ENCODE measurements at regions not wholly inside any gene's neighbourhood (a gene's known extent, or its start where the extent isn't known, plus 50 kb on each side); places are given as distances from the start of the nearest gene placed in this dataset.
"Not testable (repeated sequence)": the region's sequence is repeated elsewhere in the genome, so short reads cannot be mapped to it uniquely, and the experiment has no call there.

- no peak overlapping the region for H3K27ac Mint-ChIP-seq
- peaks cover 3% of the 10 kb centered on the region for H3K36me3 Mint-ChIP-seq (ENCODE audit: low read depth)
- H3K27me3 Mint-ChIP-seq (ENCODE audit: low read depth) = peaks cover 4% of the 10 kb centered on the region
- H3K9me3 Mint-ChIP-seq = peaks cover 9% of the 10 kb centered on the region
- H3K4me1 Mint-ChIP-seq (ENCODE audit: low read depth) = peaks cover 27% of the 10 kb centered on the region
- H3K4me3 Mint-ChIP-seq = no peak overlapping the region
- no peak for DNase-seq (ENCODE audit: low spot score)
Measured at GRCh38 chr12:31801872-31802271, 73.1 kb upstream of the AMN1 start.

- Mint-ChIP-seq H3K27me3 (ENCODE audit: low read depth) (peaks cover 4% of the 10 kb centered on the region), H3K9me3 (peaks cover 4% of the 10 kb centered on the region), H3K4me3 (no peak overlapping the region), H3K4me1 (ENCODE audit: low read depth) (peaks cover 20% of the 10 kb centered on the region), H3K27ac (no peak overlapping the region), H3K36me3 (ENCODE audit: low read depth) (no peaks in the 10 kb centered on the region)
- DNase-seq (ENCODE audit: low spot score) = no peak
Measured at GRCh38 chr12:31797230-31797872, 68.5 kb upstream of the AMN1 start.

- no peak for DNase-seq (ENCODE audit: low spot score)
- H3K4me3 Mint-ChIP-seq = no peak overlapping the region
- H3K27me3 Mint-ChIP-seq (ENCODE audit: low read depth) = peaks cover 4% of the 10 kb centered on the region
- H3K9me3 Mint-ChIP-seq = peaks cover 4% of the 10 kb centered on the region
- H3K36me3 Mint-ChIP-seq (ENCODE audit: low read depth) = no peaks in the 10 kb centered on the region
- no peak overlapping the region for H3K27ac Mint-ChIP-seq
- peaks cover 17% of the 10 kb centered on the region for H3K4me1 Mint-ChIP-seq (ENCODE audit: low read depth)
Measured at GRCh38 chr12:31796270-31796951, 67.6 kb upstream of the AMN1 start.

GRCh38 chr12:31794745-31795144, 65.9 kb upstream of the AMN1 start:
- no peak overlapping the region for H3K27ac Mint-ChIP-seq
- H3K9me3 Mint-ChIP-seq = peaks cover 4% of the 10 kb centered on the region
- H3K4me1 Mint-ChIP-seq (ENCODE audit: low read depth) = peaks cover 27% of the 10 kb centered on the region
- H3K4me3 Mint-ChIP-seq = no peak overlapping the region
- no peaks in the 10 kb centered on the region for H3K36me3 Mint-ChIP-seq (ENCODE audit: low read depth)
- peaks cover 2% of the 10 kb centered on the region for H3K27me3 Mint-ChIP-seq (ENCODE audit: low read depth)
- DNase-seq (ENCODE audit: low spot score) = no peak

GRCh38 chr12:31791265-31791664, 62.4 kb upstream of the AMN1 start:
- not testable (repeated sequence) for DNase-seq (ENCODE audit: low spot score); H3K27me3 Mint-ChIP-seq (ENCODE audit: low read depth); H3K9me3 Mint-ChIP-seq; H3K4me3 Mint-ChIP-seq; H3K27ac Mint-ChIP-seq; H3K36me3 Mint-ChIP-seq (ENCODE audit: low read depth)
- H3K4me1 Mint-ChIP-seq (ENCODE audit: low read depth) = peaks cover 12% of the 10 kb centered on the region

GRCh38 chr12:31790759-31791158, 61.9 kb upstream of the AMN1 start:
- Mint-ChIP-seq H3K9me3 (no peaks in the 10 kb centered on the region), H3K27ac (no peak overlapping the region), H3K4me3 (no peak overlapping the region), H3K27me3 (ENCODE audit: low read depth) (no peaks in the 10 kb centered on the region), H3K4me1 (ENCODE audit: low read depth) (peaks cover 10% of the 10 kb centered on the region), H3K36me3 (ENCODE audit: low read depth) (no peaks in the 10 kb centered on the region)
- DNase-seq (ENCODE audit: low spot score) = no peak

GRCh38 chr12:31785318-31785717, 56.5 kb upstream of the AMN1 start:
- DNase-seq (ENCODE audit: low spot score) = no peak
- Mint-ChIP-seq H3K9me3 (peaks cover 9% of the 10 kb centered on the region), H3K36me3 (ENCODE audit: low read depth) (no peaks in the 10 kb centered on the region), H3K4me1 (ENCODE audit: low read depth) (no peaks in the 10 kb centered on the region), H3K27ac (no peak overlapping the region), H3K4me3 (no peak overlapping the region), H3K27me3 (ENCODE audit: low read depth) (peaks cover 3% of the 10 kb centered on the region)

GRCh38 chr12:31783996-31784645, 55.3 kb upstream of the AMN1 start:
- Mint-ChIP-seq H3K27ac (no peak overlapping the region), H3K36me3 (ENCODE audit: low read depth) (no peaks in the 10 kb centered on the region), H3K27me3 (ENCODE audit: low read depth) (peaks cover 3% of the 10 kb centered on the region), H3K9me3 (peaks cover 9% of the 10 kb centered on the region), H3K4me3 (no peak overlapping the region), H3K4me1 (ENCODE audit: low read depth) (no peaks in the 10 kb centered on the region)
- no peak for DNase-seq (ENCODE audit: low spot score)

GRCh38 chr12:31783556-31783955, 54.7 kb upstream of the AMN1 start:
- peaks cover 3% of the 10 kb centered on the region for H3K27me3 Mint-ChIP-seq (ENCODE audit: low read depth)
- no peak for DNase-seq (ENCODE audit: low spot score)
- H3K36me3 Mint-ChIP-seq (ENCODE audit: low read depth) = no peaks in the 10 kb centered on the region
- peaks cover 9% of the 10 kb centered on the region for H3K9me3 Mint-ChIP-seq
- no peak overlapping the region for H3K4me3 Mint-ChIP-seq
- no peaks in the 10 kb centered on the region for H3K4me1 Mint-ChIP-seq (ENCODE audit: low read depth)
- no peak overlapping the region for H3K27ac Mint-ChIP-seq

GRCh38 chr12:31781894-31782540, 53.2 kb upstream of the AMN1 start:
- DNase-seq (ENCODE audit: low spot score) = no peak
- Mint-ChIP-seq H3K27me3 (ENCODE audit: low read depth) (peaks cover 3% of the 10 kb centered on the region), H3K27ac (no peak overlapping the region), H3K9me3 (peaks cover 9% of the 10 kb centered on the region), H3K4me3 (no peak overlapping the region), H3K36me3 (ENCODE audit: low read depth) (no peaks in the 10 kb centered on the region), H3K4me1 (ENCODE audit: low read depth) (no peaks in the 10 kb centered on the region)

GRCh38 chr12:31780096-31780495, 51.3 kb upstream of the AMN1 start:
- H3K9me3 Mint-ChIP-seq = peaks cover 9% of the 10 kb centered on the region
- no peak for DNase-seq (ENCODE audit: low spot score)
- no peak overlapping the region for H3K4me3 Mint-ChIP-seq
- no peaks in the 10 kb centered on the region for H3K27me3 Mint-ChIP-seq (ENCODE audit: low read depth)
- H3K27ac Mint-ChIP-seq = no peak overlapping the region
- no peaks in the 10 kb centered on the region for H3K36me3 Mint-ChIP-seq (ENCODE audit: low read depth)
- no peaks in the 10 kb centered on the region for H3K4me1 Mint-ChIP-seq (ENCODE audit: low read depth)

GRCh38 chr12:31778687-31779086, 49.9 kb upstream of the AMN1 start:
- Mint-ChIP-seq H3K9me3 (peaks cover 2% of the 10 kb centered on the region), H3K4me1 (ENCODE audit: low read depth) (peaks cover 1% of the 10 kb centered on the region), H3K27me3 (ENCODE audit: low read depth) (peaks cover 6% of the 10 kb centered on the region), H3K4me3 (no peak overlapping the region), H3K27ac (no peak overlapping the region), H3K36me3 (ENCODE audit: low read depth) (no peaks in the 10 kb centered on the region)
- DNase-seq (ENCODE audit: low spot score) = no peak

Data from T-helper 2 cell treated with Interferon-gamma antibody and Interleukin-4, amounts not matched to agents 5 μg/mL and 100 μg/mL, for 36 hours (primary cell).